Lung (tissue), 11 donors: ENCODE measurements at regions not wholly inside any gene's neighbourhood (a gene's known extent, or its start where the extent isn't known, plus 50 kb on each side); places are given as distances from the start of the nearest gene placed in this dataset.

Source experiments
- ATAC-seq: fragments of 200-7000 bp; cut with Tn5 transposase; one replicate; pipeline ENCODE4 v1.9.1; 2020; ENCODE audit warnings: moderate number of reproducible peaks; ENCODE audit not compliant: insufficient read depth, low FRiP score
- DNase-seq, 3 donors: peaks; one replicate each; pipeline ENCODE4 v3.0.0-alpha.2; 2013 to 2017
- H3K27ac ChIP-seq, 2 donors: one replicate each; pipeline ENCODE4 v1.5.1; 2013; ENCODE audit warnings: mild to moderate bottlenecking in 2 of 2, moderate library complexity in 2 of 2, control low read depth in 1 of 2, inconsistent platforms in 1 of 2, low read depth in 1 of 2, low read length in 1 of 2
- H3K27me3 ChIP-seq, 3 donors: one replicate each; pipeline ENCODE4 v1.5.1; 2013; ENCODE audit warnings: low read length in 2 of 3; ENCODE audit not compliant: control insufficient read depth in 3 of 3, insufficient read depth in 3 of 3
- H3K36me3 ChIP-seq, 4 donors: one replicate each; pipeline ENCODE4 v1.5.1; 2013; ENCODE audit warnings: low read length in 4 of 4, mild to moderate bottlenecking in 1 of 4, moderate library complexity in 1 of 4; ENCODE audit not compliant: control insufficient read depth in 4 of 4, insufficient read depth in 4 of 4
- H3K4me1 ChIP-seq, 5 donors: one replicate each; pipeline ENCODE4 v1.5.1; 2013; ENCODE audit warnings: low read length in 5 of 5, mild to moderate bottlenecking in 2 of 5, moderate library complexity in 1 of 5; ENCODE audit not compliant: control insufficient read depth in 5 of 5, insufficient read depth in 5 of 5
- H3K4me3 ChIP-seq: one replicate; pipeline ENCODE4 v1.5.1; 2013; ENCODE audit warnings: mild to moderate bottlenecking, control low read depth, moderate library complexity
- H3K9ac ChIP-seq, 2 donors: one replicate each; pipeline ENCODE4 v1.5.1; 2013; ENCODE audit warnings: low read length in 2 of 2, control low read depth in 1 of 2; ENCODE audit not compliant: insufficient read depth in 1 of 2
- H3K9me3 ChIP-seq, 4 donors: one replicate each; pipeline ENCODE4 v1.5.1; 2013; ENCODE audit warnings: low read length in 3 of 4, mild to moderate bottlenecking in 1 of 4, moderate library complexity in 1 of 4; ENCODE audit not compliant: control insufficient read depth in 4 of 4, insufficient read depth in 3 of 4
- WGBS, 2 donors: extraction: QIAGEN DNeasy Blood & Tissue Kit; methylation state at CpG; one replicate each; pipeline ENCODE4 v1.1.7; 2013; 5-methylcytosine and 5-hydroxymethylcytosine counted together
- TF ChIP-seq, protein P1 (sequence below): IDR thresholded peaks from 2 replicates; pipeline ENCODE4 v1.5.1; 2012; ENCODE audit warnings: mild to moderate bottlenecking; ENCODE audit errors: control extremely low read depth, extremely low read depth
- donor health status: control.
- donor health status: control.
- donor health status: Bipolar disorder and iron deficiency.
- donor health status: healthy.
- donor health status: DM: yes; HTN: yes; CAD: no.

DNA sequence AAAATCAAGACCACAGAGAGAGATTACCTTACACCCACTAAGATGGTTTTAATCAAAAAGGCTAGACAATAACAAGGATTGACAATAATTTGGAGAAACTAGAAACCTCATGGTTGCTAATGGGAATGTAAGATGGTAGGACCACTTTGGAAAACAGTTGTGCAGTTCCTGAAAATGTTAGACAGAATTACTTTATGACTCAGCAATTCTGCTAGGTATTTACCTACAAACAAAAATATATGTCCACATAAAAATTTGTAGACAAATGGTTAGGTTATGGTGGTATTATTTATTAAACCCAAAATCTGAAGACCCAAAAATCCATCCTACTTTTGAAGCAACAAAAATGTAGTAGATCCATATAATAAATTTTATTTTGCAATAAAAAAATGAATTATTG is 1027.0 kb upstream of the ADGRL3 start:
- H3K27ac ChIP-seq, result no peak overlapping the region
- no peak overlapping the region for H3K4me3 ChIP-seq
- H3K4me1 ChIP-seq, result no peaks in the 10 kb centered on the region
- H3K9ac ChIP-seq, result no peak overlapping the region
- no peaks in the 10 kb centered on the region for H3K27me3 ChIP-seq
- TF ChIP-seq, protein P1, sequence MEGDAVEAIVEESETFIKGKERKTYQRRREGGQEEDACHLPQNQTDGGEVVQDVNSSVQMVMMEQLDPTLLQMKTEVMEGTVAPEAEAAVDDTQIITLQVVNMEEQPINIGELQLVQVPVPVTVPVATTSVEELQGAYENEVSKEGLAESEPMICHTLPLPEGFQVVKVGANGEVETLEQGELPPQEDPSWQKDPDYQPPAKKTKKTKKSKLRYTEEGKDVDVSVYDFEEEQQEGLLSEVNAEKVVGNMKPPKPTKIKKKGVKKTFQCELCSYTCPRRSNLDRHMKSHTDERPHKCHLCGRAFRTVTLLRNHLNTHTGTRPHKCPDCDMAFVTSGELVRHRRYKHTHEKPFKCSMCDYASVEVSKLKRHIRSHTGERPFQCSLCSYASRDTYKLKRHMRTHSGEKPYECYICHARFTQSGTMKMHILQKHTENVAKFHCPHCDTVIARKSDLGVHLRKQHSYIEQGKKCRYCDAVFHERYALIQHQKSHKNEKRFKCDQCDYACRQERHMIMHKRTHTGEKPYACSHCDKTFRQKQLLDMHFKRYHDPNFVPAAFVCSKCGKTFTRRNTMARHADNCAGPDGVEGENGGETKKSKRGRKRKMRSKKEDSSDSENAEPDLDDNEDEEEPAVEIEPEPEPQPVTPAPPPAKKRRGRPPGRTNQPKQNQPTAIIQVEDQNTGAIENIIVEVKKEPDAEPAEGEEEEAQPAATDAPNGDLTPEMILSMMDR, result no peak
- ATAC-seq (no peak), DNase-seq (no peak)
- H3K36me3 ChIP-seq, result no peaks in the 10 kb centered on the region
- H3K9me3 ChIP-seq, result no peaks in the 10 kb centered on the region

- ATAC-seq (no peak), DNase-seq (no peak)
- H3K27ac ChIP-seq, result no peak overlapping the region
- H3K9ac ChIP-seq, result no peak overlapping the region
- 89 to 92% methylated on average over 5 of the region's 5 CpGs for WGBS, 2 donors
- no peaks in the 10 kb centered on the region for H3K9me3 ChIP-seq
- TF ChIP-seq, protein P1, result no peak
- H3K36me3 ChIP-seq, result no peaks in the 10 kb centered on the region
- no peaks in the 10 kb centered on the region for H3K4me1 ChIP-seq
- no peak overlapping the region for H3K4me3 ChIP-seq
- H3K27me3 ChIP-seq, result no peaks in the 10 kb centered on the region
Measured at GRCh38 chr4:60173718-60174117, 1026.4 kb upstream of the ADGRL3 start.

DNA sequence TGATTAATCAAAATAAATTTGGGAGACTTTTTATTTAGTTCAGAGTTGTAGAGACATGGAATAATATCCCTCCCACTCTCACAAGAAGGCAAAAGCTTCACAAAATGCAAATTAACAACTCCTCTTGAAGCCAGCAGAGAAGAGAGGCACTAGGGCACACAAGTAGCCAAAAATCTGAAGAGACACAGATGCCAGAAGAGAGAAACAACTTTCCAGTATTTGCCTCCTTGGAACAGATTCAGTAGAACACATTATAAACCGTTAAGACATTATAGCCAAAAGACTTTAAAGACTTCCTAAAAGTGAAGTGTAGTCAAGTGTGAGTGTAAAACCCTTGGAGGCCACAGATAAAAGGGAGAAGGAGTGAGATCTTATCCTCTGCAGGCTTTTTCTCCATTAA is 1024.9 kb upstream of the ADGRL3 start:
- Histone ChIP-seq H3K4me3 (no peak overlapping the region), H3K27me3 (no peaks in the 10 kb centered on the region), H3K9ac (no peak overlapping the region), H3K4me1 (no peaks in the 10 kb centered on the region), H3K9me3 (no peaks in the 10 kb centered on the region), H3K36me3 (no peaks in the 10 kb centered on the region), H3K27ac (no peak overlapping the region)
- ATAC-seq (no peak), DNase-seq (no peak)
- TF ChIP-seq, protein P1, result no peak
- 52 to 66% methylated on average over 1 of the region's 1 CpG for WGBS, 2 donors

- WGBS, 2 donors, result 94 to 97% methylated on average over 3 of the region's 3 CpGs
- H3K9me3 ChIP-seq, result peaks cover 0 to 6% (median 4%) of the 10 kb centered on the region in 4 donors
- TF ChIP-seq, protein P1, result no peak
Measured at GRCh38 chr4:60187428-60187827, 1012.7 kb upstream of the ADGRL3 start.

More at GRCh38 chr4:60187428-60187827, 1012.7 kb upstream of the ADGRL3 start:
- H3K4me1 ChIP-seq, result no peaks in the 10 kb centered on the region
- ATAC-seq (no peak), DNase-seq (no peak)
- no peak overlapping the region for H3K4me3 ChIP-seq
- no peaks in the 10 kb centered on the region for H3K27me3 ChIP-seq
- H3K36me3 ChIP-seq, result no peaks in the 10 kb centered on the region
- H3K27ac ChIP-seq, result no peak overlapping the region
- no peak overlapping the region for H3K9ac ChIP-seq
